ENCODE measurements at regions not wholly inside any gene's neighbourhood (a gene's known extent, or its start where the extent isn't known, plus 50 kb on each side); places are given as distances from the start of the nearest gene placed in this dataset.

- H3K4me3 Mint-ChIP-seq = no peak overlapping the region
- H3K4me1 Mint-ChIP-seq = peaks cover 5% of the 10 kb centered on the region
- DNase-seq = no peak
- H3K27ac Mint-ChIP-seq = peak overlapping the region in 1 of 2 donors; percentile 28
- no peak for ATAC-seq
- peaks cover 9% of the 10 kb centered on the region for H3K27me3 Mint-ChIP-seq
- peaks cover 9 to 10% of the 10 kb centered on the region in 2 donors for H3K9me3 Mint-ChIP-seq
Observed at GRCh38 chr10:22764639-22765038, 50.3 kb upstream of the PIP4K2A start.
